ENCODE measurements at regions not wholly inside any gene's neighbourhood (a gene's known extent, or its start where the extent isn't known, plus 50 kb on each side); places are given as distances from the start of the nearest gene placed in this dataset.
A peak's percentile ranks its signal among the peaks of the same experiment; 100 is the strongest.

- no peak for DNase-seq (ENCODE audit: low spot score)
Measured at GRCh38 chr13:85896516-85897450, 97.6 kb upstream of the SLITRK6 start.

GRCh38 chr13:85887406-85887805 is 88.2 kb upstream of the SLITRK6 start:
- DNase-seq (ENCODE audit: low spot score): no peak

- no peak for DNase-seq (ENCODE audit: low spot score)
Measured at GRCh38 chr13:85879014-85879413, 79.8 kb upstream of the SLITRK6 start.

- DNase-seq (ENCODE audit: low spot score): peak; percentile 4
Measured at GRCh38 chr13:85864963-85865530, 65.8 kb upstream of the SLITRK6 start.

- no peak for DNase-seq (ENCODE audit: low spot score)
Measured at GRCh38 chr13:85853901-85854663, 54.9 kb upstream of the SLITRK6 start.

GRCh38 chr13:85853161-85853894 is 54.1 kb upstream of the SLITRK6 start:
- DNase-seq (ENCODE audit: low spot score): no peak
